Vagina (tissue), 2 donors: ENCODE measurements at regions not wholly inside any gene's neighbourhood (a gene's known extent, or its start where the extent isn't known, plus 50 kb on each side); places are given as distances from the start of the nearest gene placed in this dataset.

Experiments used
- POLR2A ChIP-seq, 2 donors: fragments of 450-650 bp; IDR thresholded peaks; one replicate each; pipeline ENCODE4 v1.6.1; 2017; ENCODE audit warnings: antibody characterized with exemption in 2 of 2, mild to moderate bottlenecking in 2 of 2, moderate library complexity in 2 of 2
- TF ChIP-seq, protein P1 (sequence below), 3 experiments: fragments of 450-650 bp in 2 of 3; fragments of 200-600 bp in 1 of 3; sonication (generic) in 1 of 3; IDR thresholded peaks; one replicate each; pipeline ENCODE4 v1.5.1; 2017 to 2019; ENCODE audit warnings: antibody characterized with exemption in 3 of 3, mild to moderate bottlenecking in 2 of 3, moderate library complexity in 2 of 3

GRCh38 chr6:140879946-140880345, 1252.8 kb upstream of the GJE1 start:
- TF ChIP-seq, protein P1, sequence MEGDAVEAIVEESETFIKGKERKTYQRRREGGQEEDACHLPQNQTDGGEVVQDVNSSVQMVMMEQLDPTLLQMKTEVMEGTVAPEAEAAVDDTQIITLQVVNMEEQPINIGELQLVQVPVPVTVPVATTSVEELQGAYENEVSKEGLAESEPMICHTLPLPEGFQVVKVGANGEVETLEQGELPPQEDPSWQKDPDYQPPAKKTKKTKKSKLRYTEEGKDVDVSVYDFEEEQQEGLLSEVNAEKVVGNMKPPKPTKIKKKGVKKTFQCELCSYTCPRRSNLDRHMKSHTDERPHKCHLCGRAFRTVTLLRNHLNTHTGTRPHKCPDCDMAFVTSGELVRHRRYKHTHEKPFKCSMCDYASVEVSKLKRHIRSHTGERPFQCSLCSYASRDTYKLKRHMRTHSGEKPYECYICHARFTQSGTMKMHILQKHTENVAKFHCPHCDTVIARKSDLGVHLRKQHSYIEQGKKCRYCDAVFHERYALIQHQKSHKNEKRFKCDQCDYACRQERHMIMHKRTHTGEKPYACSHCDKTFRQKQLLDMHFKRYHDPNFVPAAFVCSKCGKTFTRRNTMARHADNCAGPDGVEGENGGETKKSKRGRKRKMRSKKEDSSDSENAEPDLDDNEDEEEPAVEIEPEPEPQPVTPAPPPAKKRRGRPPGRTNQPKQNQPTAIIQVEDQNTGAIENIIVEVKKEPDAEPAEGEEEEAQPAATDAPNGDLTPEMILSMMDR (IDR thresholded peaks at IDR 0.05): no peak
- TF ChIP-seq POLR2A (IDR thresholded peaks at IDR 0.05): no peak
